HG03521 (cell line): ENCODE measurements at regions not wholly inside any gene's neighbourhood (a gene's known extent, or its start where the extent isn't known, plus 50 kb on each side); places are given as distances from the start of the nearest gene placed in this dataset.

ENCODE experiments used
- ATAC-seq: cut with Tn5 transposase; IDR thresholded peaks from one replicate; pipeline ENCODE4 v1.9.1; 2021; ENCODE audit warnings: mild to moderate bottlenecking, moderate library complexity; ENCODE audit not compliant: unreplicated experiment

- ATAC-seq: no peak
These were observed 143.2 kb upstream of the TNRC6C start for GRCh38 chr17:77815127-77815905.

GRCh38 chr17:77817953-77818352 is 140.6 kb upstream of the TNRC6C start:
- ATAC-seq: no peak

- no peak for ATAC-seq
These were observed 139.0 kb upstream of the TNRC6C start for GRCh38 chr17:77819497-77819896.

- no peak for ATAC-seq
These were observed 137.4 kb upstream of the TNRC6C start for GRCh38 chr17:77821114-77821513.

- ATAC-seq: no peak
These were observed 136.0 kb upstream of the TNRC6C start for GRCh38 chr17:77822302-77823030.

GRCh38 chr17:77824102-77824779 is 134.3 kb upstream of the TNRC6C start:
- ATAC-seq: no peak

GRCh38 chr17:77824780-77825280 is 133.7 kb upstream of the TNRC6C start:
- ATAC-seq: no peak

- ATAC-seq: no peak
These were observed 132.9 kb upstream of the TNRC6C start for GRCh38 chr17:77825621-77826020.

- no peak for ATAC-seq
These were observed 132.2 kb upstream of the TNRC6C start for GRCh38 chr17:77826132-77826873.

- ATAC-seq: no peak
These were observed 131.5 kb upstream of the TNRC6C start for GRCh38 chr17:77827039-77827438.

- no peak for ATAC-seq
These were observed 131.0 kb upstream of the TNRC6C start for GRCh38 chr17:77827511-77827910.

- no peak for ATAC-seq
These were observed 129.6 kb upstream of the TNRC6C start for GRCh38 chr17:77828749-77829539.

GRCh38 chr17:77829843-77830799 is 128.4 kb upstream of the TNRC6C start:
- no peak for ATAC-seq

- no peak for ATAC-seq
These were observed 127.6 kb upstream of the TNRC6C start for GRCh38 chr17:77830816-77831473.

GRCh38 chr17:77831474-77832179 is 126.9 kb upstream of the TNRC6C start:
- ATAC-seq: no peak

GRCh38 chr17:77832180-77832560 is 126.3 kb upstream of the TNRC6C start:
- ATAC-seq: no peak

- no peak for ATAC-seq
These were observed 124.7 kb upstream of the TNRC6C start for GRCh38 chr17:77833769-77834168.
